OCI-LY3 (cell line): ENCODE measurements at regions not wholly inside any gene's neighbourhood (a gene's known extent, or its start where the extent isn't known, plus 50 kb on each side); places are given as distances from the start of the nearest gene placed in this dataset.

Source experiments
- CTCF ChIP-seq: fragments of 200-600, 300-600 bp; sonication (generic); IDR thresholded peaks from 2 replicates; pipeline ENCODE4 v1.5.1; 2014; ENCODE audit warnings: antibody characterized with exemption, low read length, low read depth
- EZH2phosphoT487 ChIP-seq: fragments of 200-600 bp; shearing (Covaris generic); IDR thresholded peaks from 2 replicates; pipeline ENCODE4 v1.6.1; 2018; ENCODE audit warnings: antibody characterized with exemption, mixed run types, low read depth

DNA sequence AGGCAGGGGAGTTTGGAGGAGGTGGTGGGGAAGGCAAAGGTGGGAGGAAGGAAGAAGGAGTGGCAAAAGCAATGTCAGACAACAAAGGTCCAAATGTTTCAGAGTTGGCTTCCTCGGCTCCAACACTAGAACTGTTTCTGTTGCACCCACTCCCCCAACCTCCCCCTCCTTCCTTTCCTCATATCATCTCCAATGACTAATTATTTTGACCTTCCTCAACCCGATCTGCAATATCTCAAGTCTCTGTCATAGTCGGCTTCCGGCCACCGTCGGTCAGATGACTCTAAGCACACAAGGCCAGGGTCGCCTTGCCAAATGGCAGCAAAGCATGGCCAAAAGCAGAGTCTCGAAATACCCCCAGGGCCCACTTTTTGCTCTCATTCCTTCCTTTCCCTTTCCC lies 637.0 kb upstream of the TBX3 start:
- no peak for TF ChIP-seq CTCF
- no peak for TF ChIP-seq EZH2phosphoT487
